CD4-positive, alpha-beta T cell treated with Interleukin-15 for 4 hours (primary cell): ENCODE measurements at regions not wholly inside any gene's neighbourhood (a gene's known extent, or its start where the extent isn't known, plus 50 kb on each side); places are given as distances from the start of the nearest gene placed in this dataset.

Experiments
- DNase-seq: peaks from one replicate; pipeline ENCODE4 v3.0.0-alpha.2; 2020; ENCODE audit warnings: low spot score

- DNase-seq, result no peak
Observed at GRCh38 chr15:77759896-77760592, 127.3 kb upstream of the LINGO1 start.

- no peak for DNase-seq
Observed at GRCh38 chr15:77753939-77754338, 121.2 kb upstream of the LINGO1 start.

- DNase-seq, result no peak
Observed at GRCh38 chr15:77753281-77753873, 120.7 kb upstream of the LINGO1 start.

- DNase-seq, result no peak
Observed at GRCh38 chr15:77749998-77750540, 117.4 kb upstream of the LINGO1 start.

- no peak for DNase-seq
Observed at GRCh38 chr15:77749236-77749997, 116.7 kb upstream of the LINGO1 start.

- no peak for DNase-seq
Observed at GRCh38 chr15:77748078-77749064, 115.7 kb upstream of the LINGO1 start.

- no peak for DNase-seq
Observed at GRCh38 chr15:77747175-77748077, 114.7 kb upstream of the LINGO1 start.

- no peak for DNase-seq
Observed at GRCh38 chr15:77746254-77747174, 113.8 kb upstream of the LINGO1 start.

- DNase-seq, result no peak
Observed at GRCh38 chr15:77744398-77744797, 111.7 kb upstream of the LINGO1 start.

- DNase-seq, result no peak
Observed at GRCh38 chr15:77742570-77742969, 109.9 kb upstream of the LINGO1 start.

- DNase-seq, result no peak
Observed at GRCh38 chr15:77742127-77742526, 109.4 kb upstream of the LINGO1 start.

- no peak for DNase-seq
Observed at GRCh38 chr15:77741106-77741505, 108.4 kb upstream of the LINGO1 start.

- DNase-seq, result no peak
Observed at GRCh38 chr15:77739591-77740378, 107.1 kb upstream of the LINGO1 start.

- no peak for DNase-seq
Observed at GRCh38 chr15:77738441-77739302, 106.0 kb upstream of the LINGO1 start.

GRCh38 chr15:77738038-77738370, 105.3 kb upstream of the LINGO1 start:
- DNase-seq, result no peak

GRCh38 chr15:77737238-77738037, 104.7 kb upstream of the LINGO1 start:
- DNase-seq, result no peak

- no peak for DNase-seq
Observed at GRCh38 chr15:77734306-77734705, 101.6 kb upstream of the LINGO1 start.
